Parathyroid adenoma (tissue), 2 donors: ENCODE measurements at regions not wholly inside any gene's neighbourhood (a gene's known extent, or its start where the extent isn't known, plus 50 kb on each side); places are given as distances from the start of the nearest gene placed in this dataset.
A peak's percentile ranks its signal among the peaks of the same experiment; 100 is the strongest.

Source experiments
- H2AFZ ChIP-seq: fragments of 300-600 bp; sonication (generic); one replicate; pipeline ENCODE4 v1.7.0; 2017; ENCODE audit warnings: antibody characterized with exemption, mild to moderate bottlenecking
- H3K27ac ChIP-seq: fragments of 300-600 bp; sonication (generic); one replicate; pipeline ENCODE4 v1.7.0; 2017
- H3K27me3 ChIP-seq: fragments of 300-600 bp; sonication (generic); one replicate; pipeline ENCODE4 v1.7.0; 2017; ENCODE audit warnings: low read length; ENCODE audit not compliant: control insufficient read depth, insufficient read depth
- H3K36me3 ChIP-seq: fragments of 300-600 bp; sonication (generic); one replicate; pipeline ENCODE4 v1.7.0; 2017; ENCODE audit warnings: low read length; ENCODE audit not compliant: control insufficient read depth, insufficient read depth
- H3K4me1 ChIP-seq: fragments of 300-600 bp; sonication (generic); one replicate; pipeline ENCODE4 v1.7.0; 2017; ENCODE audit warnings: control low read depth
- H3K4me2 ChIP-seq: fragments of 300-600 bp; sonication (generic); one replicate; pipeline ENCODE4 v1.7.0; 2017; ENCODE audit warnings: low read length
- H3K4me3 ChIP-seq: fragments of 300-600 bp; sonication (generic); one replicate; pipeline ENCODE4 v1.7.0; 2017; ENCODE audit warnings: low read depth, low read length
- H3K79me2 ChIP-seq: fragments of 300-600 bp; sonication (generic); one replicate; pipeline ENCODE4 v1.7.0; 2017; ENCODE audit warnings: control low read depth
- H3K9ac ChIP-seq: fragments of 300-600 bp; sonication (generic); one replicate; pipeline ENCODE4 v1.7.0; 2017; ENCODE audit warnings: mild to moderate bottlenecking
- H3K9me3 ChIP-seq: fragments of 300-600 bp; sonication (generic); one replicate; pipeline ENCODE4 v1.7.0; 2017; ENCODE audit warnings: low read length; ENCODE audit not compliant: control insufficient read depth
- TF ChIP-seq, protein P1 (sequence below): fragments of 300-600 bp; sonication (generic); IDR thresholded peaks from one replicate; pipeline ENCODE4 v1.7.0; 2017; ENCODE audit warnings: antibody characterized with exemption, mild to moderate bottlenecking
- donor health status: primary hyperparathyroidism.

DNA sequence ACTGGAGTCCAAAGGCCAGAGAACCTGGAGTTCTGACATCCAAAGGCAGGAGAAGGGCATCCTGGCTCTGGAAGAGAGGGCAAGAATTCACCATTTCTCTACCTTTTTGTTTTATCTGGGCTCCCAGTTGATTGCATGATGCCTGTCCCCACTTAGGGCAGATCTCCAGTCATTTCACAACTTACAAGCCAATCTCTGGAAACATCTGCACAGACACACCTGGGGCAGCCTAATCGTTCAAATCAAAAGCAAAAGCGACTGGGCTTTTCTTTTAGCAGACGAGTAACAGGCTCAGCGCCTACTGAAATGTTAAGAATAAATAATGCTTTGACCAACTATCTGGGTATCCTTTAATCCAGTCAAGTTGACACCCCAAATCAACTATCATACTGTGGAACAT lies 136.0 kb upstream of the NPY2R start:
- TF ChIP-seq, protein P1, sequence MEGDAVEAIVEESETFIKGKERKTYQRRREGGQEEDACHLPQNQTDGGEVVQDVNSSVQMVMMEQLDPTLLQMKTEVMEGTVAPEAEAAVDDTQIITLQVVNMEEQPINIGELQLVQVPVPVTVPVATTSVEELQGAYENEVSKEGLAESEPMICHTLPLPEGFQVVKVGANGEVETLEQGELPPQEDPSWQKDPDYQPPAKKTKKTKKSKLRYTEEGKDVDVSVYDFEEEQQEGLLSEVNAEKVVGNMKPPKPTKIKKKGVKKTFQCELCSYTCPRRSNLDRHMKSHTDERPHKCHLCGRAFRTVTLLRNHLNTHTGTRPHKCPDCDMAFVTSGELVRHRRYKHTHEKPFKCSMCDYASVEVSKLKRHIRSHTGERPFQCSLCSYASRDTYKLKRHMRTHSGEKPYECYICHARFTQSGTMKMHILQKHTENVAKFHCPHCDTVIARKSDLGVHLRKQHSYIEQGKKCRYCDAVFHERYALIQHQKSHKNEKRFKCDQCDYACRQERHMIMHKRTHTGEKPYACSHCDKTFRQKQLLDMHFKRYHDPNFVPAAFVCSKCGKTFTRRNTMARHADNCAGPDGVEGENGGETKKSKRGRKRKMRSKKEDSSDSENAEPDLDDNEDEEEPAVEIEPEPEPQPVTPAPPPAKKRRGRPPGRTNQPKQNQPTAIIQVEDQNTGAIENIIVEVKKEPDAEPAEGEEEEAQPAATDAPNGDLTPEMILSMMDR = no peak
- Histone ChIP-seq H3K79me2 (no peaks in the 10 kb centered on the region), H2AFZ (peak overlapping the region; percentile 38), H3K4me2 (no peak overlapping the region), H3K4me1 (no peaks in the 10 kb centered on the region), H3K27me3 (no peaks in the 10 kb centered on the region), H3K4me3 (no peak overlapping the region), H3K9me3 (no peaks in the 10 kb centered on the region), H3K27ac (no peak overlapping the region), H3K36me3 (no peaks in the 10 kb centered on the region), H3K9ac (no peak overlapping the region)

DNA sequence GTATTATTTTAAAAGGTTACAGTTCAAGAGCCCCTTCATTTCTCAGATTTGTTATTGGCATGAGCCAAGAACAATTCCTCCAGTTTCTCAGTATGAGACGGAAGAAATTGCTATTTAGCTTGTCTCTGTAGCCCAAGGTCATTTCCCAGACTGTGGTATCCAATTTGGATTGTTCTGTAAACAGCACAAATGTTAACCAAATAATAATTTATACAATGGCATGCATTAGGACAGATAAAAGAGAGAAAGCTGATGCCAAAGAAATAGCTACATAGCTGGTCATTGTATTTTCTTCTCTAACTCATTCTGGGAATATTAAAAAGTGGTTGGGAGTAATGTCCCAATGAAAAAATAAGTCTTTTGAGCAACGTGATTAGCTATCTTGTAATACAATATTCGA lies 134.6 kb upstream of the NPY2R start:
- TF ChIP-seq, protein P1 = no peak
- Histone ChIP-seq H3K9ac (no peak overlapping the region), H3K9me3 (no peaks in the 10 kb centered on the region), H3K27ac (no peak overlapping the region), H3K4me3 (no peak overlapping the region), H3K4me1 (no peaks in the 10 kb centered on the region), H2AFZ (no peak overlapping the region), H3K36me3 (no peaks in the 10 kb centered on the region), H3K79me2 (no peaks in the 10 kb centered on the region), H3K4me2 (no peak overlapping the region), H3K27me3 (no peaks in the 10 kb centered on the region)

DNA sequence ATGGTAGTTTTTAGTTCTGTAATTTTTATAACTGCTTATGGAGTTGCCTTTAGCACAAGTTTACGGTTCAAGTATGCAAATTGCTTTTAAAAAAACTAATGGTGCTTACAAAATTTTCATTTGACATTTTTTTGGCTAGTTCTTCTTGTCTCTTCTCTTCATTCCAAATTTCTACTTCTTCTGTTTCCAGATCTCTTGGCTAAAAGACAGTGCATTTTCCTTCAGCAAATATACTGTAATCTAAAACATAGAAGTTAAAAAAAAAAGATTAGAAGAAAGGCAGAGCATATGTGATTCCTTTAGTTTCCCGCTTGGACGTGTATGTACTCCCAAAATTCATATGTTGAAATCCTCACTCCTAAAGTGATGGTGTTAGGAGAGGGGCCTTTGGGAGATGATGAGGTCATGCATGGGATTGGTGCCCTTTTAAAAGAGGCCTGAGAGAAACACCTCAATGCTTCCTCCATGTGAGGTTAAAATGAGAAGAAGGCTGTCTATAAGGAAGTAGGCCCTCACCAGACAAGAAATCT lies 132.1 kb upstream of the NPY2R start:
- Histone ChIP-seq H3K4me1 (no peaks in the 10 kb centered on the region), H3K27me3 (no peaks in the 10 kb centered on the region), H3K36me3 (no peaks in the 10 kb centered on the region), H3K79me2 (no peaks in the 10 kb centered on the region), H3K4me3 (no peak overlapping the region), H3K27ac (no peak overlapping the region), H3K9me3 (no peaks in the 10 kb centered on the region), H3K4me2 (no peak overlapping the region), H2AFZ (no peak overlapping the region), H3K9ac (no peak overlapping the region)
- TF ChIP-seq, protein P1 = no peak

DNA sequence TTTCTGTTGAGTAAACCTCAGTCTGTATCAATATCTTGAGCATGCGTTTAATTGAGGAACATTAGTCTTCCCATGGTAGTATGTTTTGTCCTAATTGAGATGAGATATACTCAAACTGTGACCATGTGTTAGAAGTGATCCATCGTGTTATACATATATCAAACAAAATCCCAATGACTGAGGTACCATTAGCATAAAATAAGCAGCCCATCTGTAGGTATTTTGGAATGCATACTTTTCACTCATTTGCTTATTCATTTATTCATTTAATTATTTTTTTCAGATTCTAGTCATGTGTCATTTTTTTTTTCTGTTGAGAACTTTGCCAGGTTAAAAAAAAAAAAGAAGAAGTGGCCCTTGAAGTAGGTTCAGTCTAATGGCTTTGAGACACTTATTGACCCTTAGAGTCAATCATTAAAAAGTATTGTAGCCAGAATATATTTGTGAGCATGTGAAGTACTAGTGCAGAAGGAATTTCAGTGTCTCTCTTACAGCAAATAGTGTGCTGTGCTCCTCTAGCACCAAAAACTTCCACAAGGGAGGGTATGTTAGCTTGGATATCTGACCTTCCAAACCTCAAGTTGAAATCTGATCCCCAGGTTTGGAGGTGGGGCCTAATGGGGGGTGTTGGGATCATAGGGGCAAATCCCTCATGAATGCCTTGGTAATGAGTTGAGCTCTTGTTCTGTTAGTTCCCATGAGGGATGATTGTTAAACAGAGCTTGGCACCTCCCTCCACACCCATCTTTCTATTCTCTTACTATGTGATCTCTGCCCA lies 130.8 kb upstream of the NPY2R start:
- H3K36me3 ChIP-seq = no peaks in the 10 kb centered on the region
- no peak overlapping the region for H3K27ac ChIP-seq
- TF ChIP-seq, protein P1 = no peak
- H3K4me2 ChIP-seq = no peak overlapping the region
- H3K27me3 ChIP-seq = no peaks in the 10 kb centered on the region
- H3K9ac ChIP-seq = no peak overlapping the region
- H3K79me2 ChIP-seq = no peaks in the 10 kb centered on the region
- no peaks in the 10 kb centered on the region for H3K4me1 ChIP-seq
- H3K9me3 ChIP-seq = no peaks in the 10 kb centered on the region
- no peak overlapping the region for H3K4me3 ChIP-seq
- no peak overlapping the region for H2AFZ ChIP-seq

DNA sequence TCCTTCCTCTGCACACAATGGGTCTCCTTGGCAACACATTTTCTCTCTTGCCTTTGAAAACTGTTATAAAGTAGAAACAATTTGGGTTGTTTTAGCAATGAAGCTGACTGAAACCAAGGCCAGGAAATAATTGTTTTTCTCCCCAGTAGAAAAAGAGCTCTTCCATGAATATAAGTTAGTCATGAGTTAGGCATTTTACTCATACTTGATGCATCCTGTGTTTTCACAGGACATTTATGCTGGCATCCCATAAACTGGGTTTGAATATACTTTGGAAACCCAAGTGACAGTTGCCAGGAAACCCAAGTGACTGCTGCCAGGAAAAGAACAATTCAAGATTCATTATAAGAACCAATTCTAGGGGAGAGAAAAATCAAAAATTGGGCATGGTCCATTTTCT lies 128.6 kb upstream of the NPY2R start:
- Histone ChIP-seq H3K27ac (no peak overlapping the region), H2AFZ (no peak overlapping the region), H3K27me3 (no peaks in the 10 kb centered on the region), H3K79me2 (no peaks in the 10 kb centered on the region), H3K4me1 (no peaks in the 10 kb centered on the region), H3K4me2 (no peak overlapping the region), H3K9ac (no peak overlapping the region), H3K9me3 (no peaks in the 10 kb centered on the region), H3K36me3 (no peaks in the 10 kb centered on the region), H3K4me3 (no peak overlapping the region)
- TF ChIP-seq, protein P1 = no peak
